ENCODE measurements at regions not wholly inside any gene's neighbourhood (a gene's known extent, or its start where the extent isn't known, plus 50 kb on each side); places are given as distances from the start of the nearest gene placed in this dataset.

DNA sequence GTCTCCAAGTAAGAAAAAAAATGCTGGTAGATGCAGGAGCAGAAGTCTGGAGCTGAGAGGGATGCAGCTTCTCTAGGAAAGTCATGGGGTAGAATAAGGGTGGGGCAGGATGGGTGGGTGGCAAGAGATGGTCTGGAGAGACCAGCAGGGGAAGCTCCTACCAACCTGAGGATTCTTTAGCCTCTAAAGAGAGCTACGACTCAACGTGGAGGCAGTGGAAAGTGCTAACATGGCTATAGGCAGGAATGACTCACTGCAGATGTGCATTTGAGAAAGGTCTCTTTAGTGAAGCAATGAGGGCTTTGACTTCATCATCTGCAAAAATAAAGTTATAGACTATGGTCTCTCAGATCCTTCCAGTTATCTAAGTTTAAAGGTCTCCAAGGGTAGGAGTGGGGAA, 722.8 kb upstream of the RAB6C start:
- H3K9me3 Mint-ChIP-seq (ENCODE audit: unreplicated experiment), result peaks cover 34% of the 10 kb centered on the region
- intact Hi-C loops (cut with micrococcal nuclease; ENCODE audit: unreplicated experiment), result no loop called here
- no peaks in the 10 kb centered on the region for H3K36me3 Mint-ChIP-seq (ENCODE audit: insufficient read depth, unreplicated experiment)
- CTCF ChIA-PET, result no interaction called here
- H3K4me1 Mint-ChIP-seq (ENCODE audit: low read depth, unreplicated experiment), result no peaks in the 10 kb centered on the region
- TF ChIP-seq, protein P1, sequence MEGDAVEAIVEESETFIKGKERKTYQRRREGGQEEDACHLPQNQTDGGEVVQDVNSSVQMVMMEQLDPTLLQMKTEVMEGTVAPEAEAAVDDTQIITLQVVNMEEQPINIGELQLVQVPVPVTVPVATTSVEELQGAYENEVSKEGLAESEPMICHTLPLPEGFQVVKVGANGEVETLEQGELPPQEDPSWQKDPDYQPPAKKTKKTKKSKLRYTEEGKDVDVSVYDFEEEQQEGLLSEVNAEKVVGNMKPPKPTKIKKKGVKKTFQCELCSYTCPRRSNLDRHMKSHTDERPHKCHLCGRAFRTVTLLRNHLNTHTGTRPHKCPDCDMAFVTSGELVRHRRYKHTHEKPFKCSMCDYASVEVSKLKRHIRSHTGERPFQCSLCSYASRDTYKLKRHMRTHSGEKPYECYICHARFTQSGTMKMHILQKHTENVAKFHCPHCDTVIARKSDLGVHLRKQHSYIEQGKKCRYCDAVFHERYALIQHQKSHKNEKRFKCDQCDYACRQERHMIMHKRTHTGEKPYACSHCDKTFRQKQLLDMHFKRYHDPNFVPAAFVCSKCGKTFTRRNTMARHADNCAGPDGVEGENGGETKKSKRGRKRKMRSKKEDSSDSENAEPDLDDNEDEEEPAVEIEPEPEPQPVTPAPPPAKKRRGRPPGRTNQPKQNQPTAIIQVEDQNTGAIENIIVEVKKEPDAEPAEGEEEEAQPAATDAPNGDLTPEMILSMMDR (IDR thresholded peaks at IDR 0.05; ENCODE audit: insufficient read depth in 1 of 2, low read depth in 1 of 2, low read length in 1 of 2, severe bottlenecking in 1 of 2, unreplicated experiment in 1 of 2), result no peak
- Histone ChIP-seq H3K4me3 (ENCODE audit: low read depth, low read length) (no peak overlapping the region), H3K4me1 (no peaks in the 10 kb centered on the region), H3K36me3 (ENCODE audit: control insufficient read depth, insufficient read depth, low read length) (no peaks in the 10 kb centered on the region), H3K27me3 (replicated peaks; ENCODE audit: control insufficient read depth, insufficient read depth, low read length) (no peaks in the 10 kb centered on the region), H3K9me3 (no peaks in the 10 kb centered on the region; the same call in 1 of the 2 replicates)
- H3K27me3 Mint-ChIP-seq (ENCODE audit: insufficient read depth, unreplicated experiment), result peaks cover 4% of the 10 kb centered on the region
- POLR2A ChIA-PET, result no interaction called here
- no TSS peak for BruUV-seq (replicated peaks)
- H3K4me3 Mint-ChIP-seq (ENCODE audit: unreplicated experiment), result no peak overlapping the region
- no peak overlapping the region for H3K27ac Mint-ChIP-seq (ENCODE audit: unreplicated experiment)
- no peak for DNase-seq

DNA sequence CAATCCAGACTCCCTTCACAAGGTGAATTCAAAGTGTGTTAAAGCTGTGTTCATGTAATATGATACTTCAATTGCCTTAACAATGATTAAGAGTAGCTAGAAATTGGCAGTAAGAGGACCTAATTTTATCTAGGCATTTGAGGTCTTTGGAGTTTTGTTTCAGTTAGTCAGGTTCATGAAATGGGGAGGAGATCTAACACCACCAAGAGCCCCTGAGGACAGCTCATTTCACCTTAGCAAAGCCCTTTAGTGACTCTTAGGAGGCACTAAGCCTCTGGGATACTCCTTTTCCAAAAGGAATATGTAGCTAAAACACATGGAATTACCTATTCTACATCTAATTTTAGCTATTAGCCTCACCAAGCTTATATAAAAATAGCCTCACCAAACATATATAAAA, 716.5 kb upstream of the RAB6C start:
- Mint-ChIP-seq H3K9me3 (ENCODE audit: unreplicated experiment) (peaks cover 31% of the 10 kb centered on the region), H3K36me3 (ENCODE audit: insufficient read depth, unreplicated experiment) (no peaks in the 10 kb centered on the region), H3K4me3 (ENCODE audit: unreplicated experiment) (no peak overlapping the region), H3K4me1 (ENCODE audit: low read depth, unreplicated experiment) (no peaks in the 10 kb centered on the region), H3K27me3 (ENCODE audit: insufficient read depth, unreplicated experiment) (peaks cover 4% of the 10 kb centered on the region), H3K27ac (ENCODE audit: unreplicated experiment) (no peak overlapping the region)
- TF ChIP-seq, protein P1 (IDR thresholded peaks at IDR 0.05; ENCODE audit: insufficient read depth in 1 of 2, low read depth in 1 of 2, low read length in 1 of 2, severe bottlenecking in 1 of 2, unreplicated experiment in 1 of 2), result no peak
- Histone ChIP-seq H3K9me3 (peaks cover 9% of the 10 kb centered on the region; the same call in 1 of the 2 replicates), H3K4me3 (ENCODE audit: low read depth, low read length) (no peak overlapping the region), H3K36me3 (ENCODE audit: control insufficient read depth, insufficient read depth, low read length) (no peaks in the 10 kb centered on the region), H3K27me3 (replicated peaks; ENCODE audit: control insufficient read depth, insufficient read depth, low read length) (no peaks in the 10 kb centered on the region), H3K4me1 (no peaks in the 10 kb centered on the region)
- CTCF ChIA-PET, result no interaction called here
- BruUV-seq (replicated peaks), result no TSS peak
- POLR2A ChIA-PET, result no interaction called here
- no peak for DNase-seq
- intact Hi-C loops (cut with micrococcal nuclease; ENCODE audit: unreplicated experiment), result no loop called here

DNA sequence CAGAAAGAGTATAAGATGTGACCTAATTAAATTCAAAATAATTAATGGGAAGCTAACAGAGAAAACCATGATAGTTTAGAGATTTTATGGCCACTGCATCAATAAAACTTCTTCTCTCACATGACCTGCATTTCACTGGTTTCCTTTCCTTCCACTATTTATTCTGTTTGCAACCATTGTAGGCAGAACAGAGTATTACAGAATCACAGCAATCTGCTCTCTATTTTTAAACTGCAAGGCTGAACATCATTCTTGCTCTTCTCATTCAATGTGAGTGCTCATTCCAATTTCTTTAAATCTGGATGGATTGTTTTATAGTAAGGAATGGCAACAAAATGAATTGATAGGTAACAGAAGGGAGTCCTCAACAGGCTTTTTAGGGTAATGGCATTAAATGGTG, 715.5 kb upstream of the RAB6C start:
- Histone ChIP-seq H3K4me1 (no peaks in the 10 kb centered on the region), H3K4me3 (ENCODE audit: low read depth, low read length) (no peak overlapping the region), H3K27me3 (replicated peaks; ENCODE audit: control insufficient read depth, insufficient read depth, low read length) (no peaks in the 10 kb centered on the region), H3K36me3 (ENCODE audit: control insufficient read depth, insufficient read depth, low read length) (no peaks in the 10 kb centered on the region), H3K9me3 (peaks cover 12% of the 10 kb centered on the region; the same call in 1 of the 2 replicates)
- TF ChIP-seq, protein P1 (IDR thresholded peaks at IDR 0.05; ENCODE audit: insufficient read depth in 1 of 2, low read depth in 1 of 2, low read length in 1 of 2, severe bottlenecking in 1 of 2, unreplicated experiment in 1 of 2), result no peak
- intact Hi-C loops (cut with micrococcal nuclease; ENCODE audit: unreplicated experiment), result no loop called here
- no TSS peak for BruUV-seq (replicated peaks)
- no peak for DNase-seq
- H3K9me3 Mint-ChIP-seq (ENCODE audit: unreplicated experiment), result peaks cover 28% of the 10 kb centered on the region
- POLR2A ChIA-PET, result no interaction called here
- no peak overlapping the region for H3K4me3 Mint-ChIP-seq (ENCODE audit: unreplicated experiment)
- H3K36me3 Mint-ChIP-seq (ENCODE audit: insufficient read depth, unreplicated experiment), result no peaks in the 10 kb centered on the region
- CTCF ChIA-PET, result no interaction called here
- H3K4me1 Mint-ChIP-seq (ENCODE audit: low read depth, unreplicated experiment), result no peaks in the 10 kb centered on the region
- H3K27me3 Mint-ChIP-seq (ENCODE audit: insufficient read depth, unreplicated experiment), result peaks cover 4% of the 10 kb centered on the region
- H3K27ac Mint-ChIP-seq (ENCODE audit: unreplicated experiment), result no peak overlapping the region

Measured in Caco-2 (cell line).